Fibroblast of skin of left quadriceps (primary cell): ENCODE measurements at regions not wholly inside any gene's neighbourhood (a gene's known extent, or its start where the extent isn't known, plus 50 kb on each side); places are given as distances from the start of the nearest gene placed in this dataset.
A peak's percentile ranks its signal among the peaks of the same experiment; 100 is the strongest.

Source experiments
- DNase-seq, 2 experiments: peaks; one replicate each; pipeline ENCODE4 v3.0.0-alpha.2; 2013; ENCODE audit warnings: low read depth in 2 of 2

GRCh38 chr10:83357004-83357403 is 782.3 kb upstream of the GHITM start:
- no peak for DNase-seq

- DNase-seq = no peak
Measured at GRCh38 chr10:83357627-83358026, 781.7 kb upstream of the GHITM start.

DNA sequence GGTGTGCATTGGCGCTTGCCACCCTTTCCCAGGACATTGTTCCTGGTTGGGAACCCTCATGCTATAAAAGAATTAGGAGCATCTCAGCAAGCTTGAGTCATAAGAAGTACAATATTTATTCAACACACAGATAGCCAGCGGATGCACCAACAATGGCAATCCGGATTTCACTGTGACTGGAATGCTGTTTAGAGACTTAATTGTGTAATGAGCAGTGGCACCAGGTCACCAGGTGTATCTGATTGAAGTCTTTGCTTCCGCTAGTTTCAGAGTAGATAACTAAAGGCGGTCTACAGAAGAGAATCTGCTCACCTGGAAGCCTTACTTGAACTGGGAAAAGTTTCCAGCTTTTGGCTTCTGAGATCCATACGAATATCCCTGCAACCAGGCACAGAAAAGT is 772.3 kb upstream of the GHITM start:
- no peak for DNase-seq

GRCh38 chr10:83371696-83372490 is 767.4 kb upstream of the GHITM start:
- peak; percentile 6 to 7 for DNase-seq

DNA sequence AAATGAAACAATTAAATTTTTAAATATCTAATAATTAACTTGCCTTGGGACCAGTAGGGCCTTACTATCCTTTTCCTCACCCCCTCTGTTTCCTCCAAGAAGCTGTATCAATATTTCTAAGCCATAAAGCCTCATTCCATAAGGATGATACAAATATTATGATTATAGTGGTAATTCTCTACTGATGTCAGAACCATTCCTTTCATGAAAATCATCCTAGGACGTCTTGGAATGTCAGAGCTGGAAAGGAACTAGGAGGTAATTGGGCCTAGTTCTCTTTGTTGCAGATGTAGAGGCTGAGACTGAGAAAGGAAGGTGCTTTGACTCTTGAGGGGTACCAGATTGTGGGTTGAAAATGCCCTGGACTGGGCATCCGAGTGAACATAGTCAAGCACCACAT is 766.7 kb upstream of the GHITM start:
- peak; percentile 44 to 48 for DNase-seq

GRCh38 chr10:83373671-83374070 is 765.6 kb upstream of the GHITM start:
- peak; percentile 12 to 17 for DNase-seq

DNA sequence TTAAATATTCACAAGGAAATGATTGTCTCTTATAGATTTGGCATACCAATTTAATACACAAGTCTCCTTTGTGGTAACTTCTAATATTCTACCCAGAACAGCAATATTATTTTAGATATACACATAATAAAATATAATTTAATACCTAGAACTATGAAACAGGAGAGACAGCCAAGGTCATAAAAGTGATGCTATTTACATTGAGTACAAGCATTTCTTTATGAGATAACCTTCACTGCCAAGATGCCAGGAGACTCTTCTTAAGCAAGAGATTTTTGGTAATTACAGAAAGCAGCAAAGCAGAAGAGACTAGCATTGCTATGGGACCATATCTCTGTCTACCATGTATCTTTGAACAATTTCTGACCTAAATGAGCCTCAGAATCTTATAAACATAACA is 764.6 kb upstream of the GHITM start:
- DNase-seq = no peak

DNA sequence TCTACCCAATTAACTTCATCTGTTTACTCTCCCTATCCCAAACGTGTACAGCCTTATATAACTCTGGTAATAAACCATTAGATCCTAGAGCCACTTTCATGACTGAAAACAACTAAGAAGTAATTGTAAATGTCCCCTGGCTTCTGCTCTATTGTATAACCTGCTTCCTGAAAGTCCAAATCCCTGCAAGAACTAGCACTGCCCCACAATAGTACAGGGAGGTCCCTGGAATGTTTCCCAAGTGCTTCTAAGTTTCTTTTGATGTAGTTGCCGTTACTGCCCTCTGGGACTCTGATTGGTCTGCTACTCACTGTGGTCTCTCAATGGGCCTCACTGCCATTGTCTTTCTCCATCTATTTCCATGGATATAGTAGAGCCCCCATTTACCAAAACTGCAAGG is 764.0 kb upstream of the GHITM start:
- no peak for DNase-seq

GRCh38 chr10:83397806-83398205 is 741.5 kb upstream of the GHITM start:
- no peak for DNase-seq

DNA sequence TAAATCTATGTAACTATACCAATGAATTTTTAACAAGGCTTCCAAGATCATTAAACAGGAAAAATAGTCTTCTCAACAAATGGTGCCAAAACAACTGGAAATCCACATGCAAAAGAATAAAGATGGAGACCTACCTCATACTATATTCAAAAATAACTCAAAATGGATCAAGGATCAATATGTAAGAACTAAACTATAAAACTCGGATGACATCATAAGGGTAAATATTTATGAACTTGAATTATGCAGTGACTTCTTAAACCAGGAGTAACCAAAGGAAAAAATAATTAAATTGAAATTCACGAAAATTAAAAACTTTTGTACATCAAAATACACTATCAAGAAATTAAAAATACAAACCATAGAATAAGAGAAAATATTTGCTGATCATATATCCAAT is 728.7 kb upstream of the GHITM start:
- no peak for DNase-seq

DNA sequence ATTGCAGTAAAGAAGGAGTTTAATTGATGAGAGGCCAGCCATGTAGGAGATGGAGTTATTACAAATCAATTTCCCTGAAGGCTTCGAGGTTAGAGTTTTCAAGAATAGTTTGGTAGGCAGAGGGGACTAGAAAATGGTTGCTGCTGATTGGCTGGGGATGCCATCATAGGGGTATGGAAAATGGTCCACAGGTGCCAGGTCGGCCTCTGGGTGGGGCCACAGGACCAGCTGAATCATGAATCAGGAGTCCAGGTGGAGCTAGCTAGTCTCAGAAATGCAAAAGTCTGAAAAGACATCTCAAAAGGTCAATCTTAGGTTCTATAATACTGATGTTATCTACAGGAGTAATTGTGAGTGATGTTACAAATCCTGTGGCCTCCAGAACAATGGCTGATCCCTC is 714.0 kb upstream of the GHITM start:
- no peak for DNase-seq

GRCh38 chr10:83427101-83427500 is 712.2 kb upstream of the GHITM start:
- no peak for DNase-seq

DNA sequence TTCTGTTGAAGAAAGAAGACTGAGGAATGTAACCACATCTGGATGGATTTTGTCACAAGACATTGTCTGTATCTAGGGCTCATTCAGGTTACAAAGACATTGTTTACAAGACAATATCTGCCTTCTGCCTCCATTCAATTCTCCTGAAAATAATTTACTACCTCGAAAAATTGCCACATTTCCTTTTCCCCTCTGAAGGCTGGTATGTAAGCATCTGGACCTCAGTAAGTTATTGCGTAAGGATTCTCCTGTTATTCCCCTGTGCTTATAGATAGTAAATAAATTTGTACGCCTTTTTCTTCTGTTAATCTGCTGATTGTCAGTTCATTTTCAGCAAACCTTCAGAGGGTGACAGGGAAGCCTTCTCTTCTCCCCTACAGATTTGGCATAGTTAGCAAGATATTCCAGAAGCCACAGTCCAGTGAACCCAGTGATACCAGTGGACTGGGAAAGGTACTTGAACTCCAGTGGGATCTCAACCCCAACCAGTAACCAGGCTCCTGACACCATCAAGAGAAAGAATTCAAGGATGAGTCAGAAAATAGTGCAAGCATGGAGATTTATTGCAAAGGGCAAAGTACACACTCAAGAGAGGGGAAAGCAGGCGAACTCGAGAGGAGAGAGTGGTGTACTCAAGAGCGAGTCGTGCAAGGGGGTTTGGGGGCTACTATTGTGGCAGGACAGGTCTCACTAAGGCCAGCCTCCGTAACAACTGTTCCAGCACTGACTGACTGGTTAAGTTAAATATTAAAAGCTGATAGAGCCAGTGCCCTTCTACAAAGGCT is 706.9 kb upstream of the GHITM start:
- DNase-seq = peak; percentile 22 to 26

DNA sequence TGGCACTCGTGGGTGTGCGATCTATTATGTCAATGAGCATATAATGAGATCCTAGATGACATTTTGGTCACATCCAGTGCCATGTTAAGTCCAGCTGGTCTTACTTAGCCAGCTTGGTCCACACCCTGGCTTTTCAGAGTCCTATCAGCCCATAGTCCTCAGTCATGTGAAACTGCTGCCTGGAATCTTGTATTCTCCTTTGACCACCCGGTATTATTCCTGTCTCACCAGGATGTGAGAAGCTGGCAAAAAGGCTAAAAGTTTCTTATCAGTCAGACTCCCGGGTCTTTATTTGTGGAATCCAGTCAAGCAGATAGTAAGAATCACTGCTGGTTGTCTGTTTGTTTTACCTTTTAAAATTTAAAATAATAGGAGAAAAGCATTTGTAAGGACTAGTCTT is 705.6 kb upstream of the GHITM start:
- DNase-seq = no peak

GRCh38 chr10:83448013-83448412 is 691.3 kb upstream of the GHITM start:
- DNase-seq = no peak

GRCh38 chr10:83458611-83459010 is 680.7 kb upstream of the GHITM start:
- DNase-seq = no peak

DNA sequence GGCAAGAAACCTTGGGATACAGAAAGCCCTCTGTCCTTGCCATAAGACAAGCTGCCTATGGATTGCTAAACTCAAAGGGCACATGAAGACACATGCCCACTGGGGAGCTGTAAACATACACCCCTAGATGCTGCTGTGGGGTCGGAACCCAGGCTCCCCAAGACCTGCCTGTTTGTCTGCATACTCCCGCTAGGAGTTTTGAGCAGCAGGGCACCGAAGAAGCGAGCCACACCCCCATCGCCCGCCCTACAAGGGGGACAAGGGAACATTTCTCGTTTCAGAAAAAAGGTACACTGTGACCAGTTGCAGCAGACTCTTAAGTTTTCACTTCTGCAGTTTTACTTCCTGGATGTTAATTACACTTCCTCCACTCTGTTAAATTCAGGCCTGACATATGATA is 680.2 kb upstream of the GHITM start:
- no peak for DNase-seq

GRCh38 chr10:83469728-83470331 is 669.5 kb upstream of the GHITM start:
- peak; percentile 4 to 15 for DNase-seq

DNA sequence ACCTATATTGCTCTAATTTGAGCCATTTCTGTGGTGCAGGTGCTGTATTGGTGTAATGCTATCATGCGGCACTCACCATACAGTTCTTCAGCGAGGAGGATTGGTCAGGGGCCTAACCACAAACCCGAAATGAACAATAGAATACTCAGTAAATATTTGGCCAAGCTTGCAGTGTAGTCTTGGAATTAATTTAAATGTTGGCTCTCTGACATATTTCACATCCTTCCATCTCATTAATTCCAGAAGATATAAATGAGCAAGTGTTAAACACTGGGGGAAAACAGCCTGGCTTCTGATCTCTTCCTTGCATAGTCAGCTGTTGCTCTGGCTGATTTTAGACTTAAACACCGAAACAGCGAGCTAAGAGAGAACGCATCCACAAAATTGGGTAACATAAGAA is 663.1 kb upstream of the GHITM start:
- DNase-seq = no peak

DNA sequence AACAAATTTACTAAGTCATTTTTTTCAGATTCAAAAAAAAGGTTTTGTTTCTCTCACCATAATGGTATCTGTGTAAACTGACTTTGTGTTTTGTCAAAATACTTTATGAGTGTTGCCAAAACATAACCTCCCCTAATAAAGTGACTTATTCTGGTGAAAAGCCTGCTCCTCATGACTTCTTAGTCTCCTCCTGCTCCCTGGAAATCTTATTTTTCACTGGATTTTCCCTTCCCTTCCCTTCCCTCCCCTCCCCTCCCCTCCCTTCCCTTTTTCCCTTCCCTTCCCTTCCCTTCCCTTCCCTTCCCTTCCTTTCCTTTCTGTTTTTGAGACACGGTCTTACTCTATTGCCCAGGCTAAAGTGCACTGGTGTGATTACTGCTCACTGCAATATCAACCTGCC is 650.1 kb upstream of the GHITM start:
- DNase-seq = no peak

- no peak for DNase-seq
Measured at GRCh38 chr10:83492004-83492403, 647.3 kb upstream of the GHITM start.

DNA sequence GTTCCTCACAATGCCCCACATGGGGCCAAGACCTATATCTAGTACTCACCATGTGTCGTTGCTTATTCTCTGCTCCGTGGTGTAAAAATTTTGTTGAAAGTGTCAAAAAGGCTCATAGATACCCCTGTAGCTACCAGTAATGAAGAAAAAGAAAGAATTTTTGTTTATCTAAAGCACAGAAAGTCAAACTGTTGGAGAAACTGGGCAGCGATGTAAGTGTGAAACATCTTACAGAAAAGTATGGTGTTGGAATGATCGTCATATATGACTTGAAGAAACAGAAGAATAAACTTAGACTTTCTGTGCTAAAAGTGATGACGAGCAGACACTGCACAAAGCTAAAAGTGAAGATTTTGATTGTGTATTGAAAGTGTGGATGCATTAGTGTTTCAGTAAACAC is 626.6 kb upstream of the GHITM start:
- DNase-seq = no peak

- DNase-seq = no peak
Measured at GRCh38 chr10:83515001-83515400, 624.3 kb upstream of the GHITM start.
